Colonic mucosa (tissue), 4 donors: ENCODE measurements at regions not wholly inside any gene's neighbourhood (a gene's known extent, or its start where the extent isn't known, plus 50 kb on each side); places are given as distances from the start of the nearest gene placed in this dataset.

Experiments used
- DNase-seq: peaks from one replicate; pipeline ENCODE4 v3.0.0-alpha.2; 2020
- H3K27ac ChIP-seq: fragments of 200-600 bp; one replicate; pipeline ENCODE4 v1.8.0; 2021
- H3K27me3 ChIP-seq: fragments of 200-600 bp; one replicate; pipeline ENCODE4 v1.8.0; 2021
- H3K36me3 ChIP-seq: fragments of 200-600 bp; one replicate; pipeline ENCODE4 v1.8.0; 2021
- H3K4me1 ChIP-seq: fragments of 200-600 bp; one replicate; pipeline ENCODE4 v1.8.0; 2021; ENCODE audit warnings: mild to moderate bottlenecking
- H3K4me3 ChIP-seq: fragments of 200-600 bp; one replicate; pipeline ENCODE4 v1.8.0; 2021
- H3K9ac ChIP-seq, 2 donors: one replicate each; pipeline ENCODE4 v1.7.0; 2013; ENCODE audit warnings: control low read depth in 2 of 2, low read depth in 2 of 2, low read length in 2 of 2
- H3K9me3 ChIP-seq: fragments of 200-600 bp; one replicate; pipeline ENCODE4 v1.8.0; 2021
- CTCF ChIP-seq: fragments of 200-600 bp; IDR thresholded peaks from one replicate; pipeline ENCODE4 v1.8.0; 2022; ENCODE audit warnings: antibody characterized with exemption, mild to moderate bottlenecking
- intact Hi-C: fragments of 100-400 bp; cut with DNase I; formaldehyde crosslinking; loops from one replicate; pipeline ENCODE4 v1.14.1; 2022
- donor health status: healthy.
- donor health status: DM: no; HTN: no; CAD: no.
- donor health status: DM: no; HTN: no; CAD: no.

GRCh38 chr7:121488111-121488650 is 92.1 kb upstream of the FAM3C start:
- Histone ChIP-seq H3K9me3 (no peaks in the 10 kb centered on the region), H3K9ac (no peak overlapping the region), H3K36me3 (no peaks in the 10 kb centered on the region), H3K27ac (no peak overlapping the region), H3K4me1 (no peaks in the 10 kb centered on the region), H3K4me3 (no peak overlapping the region), H3K27me3 (no peaks in the 10 kb centered on the region)
- TF ChIP-seq CTCF: no peak
- no peak for DNase-seq
- intact Hi-C loops: no loop called here

- Histone ChIP-seq H3K27me3 (no peaks in the 10 kb centered on the region), H3K4me1 (no peaks in the 10 kb centered on the region), H3K27ac (no peak overlapping the region), H3K4me3 (no peak overlapping the region), H3K9ac (no peak overlapping the region), H3K9me3 (no peaks in the 10 kb centered on the region), H3K36me3 (no peaks in the 10 kb centered on the region)
- no peak for DNase-seq
- intact Hi-C loops: no loop called here
- TF ChIP-seq CTCF: no peak
These were observed 90.5 kb upstream of the FAM3C start for GRCh38 chr7:121486590-121486989.

GRCh38 chr7:121485467-121486243 is 89.5 kb upstream of the FAM3C start:
- Histone ChIP-seq H3K27me3 (no peaks in the 10 kb centered on the region), H3K9ac (no peak overlapping the region), H3K4me1 (no peaks in the 10 kb centered on the region), H3K36me3 (no peaks in the 10 kb centered on the region), H3K4me3 (no peak overlapping the region), H3K9me3 (no peaks in the 10 kb centered on the region), H3K27ac (no peak overlapping the region)
- intact Hi-C loops: no loop called here
- no peak for DNase-seq
- no peak for TF ChIP-seq CTCF

GRCh38 chr7:121484089-121484763 is 88.1 kb upstream of the FAM3C start:
- intact Hi-C loops: no loop called here
- Histone ChIP-seq H3K27ac (no peak overlapping the region), H3K4me3 (no peak overlapping the region), H3K9me3 (no peaks in the 10 kb centered on the region), H3K36me3 (no peaks in the 10 kb centered on the region), H3K4me1 (no peaks in the 10 kb centered on the region), H3K9ac (no peak overlapping the region), H3K27me3 (no peaks in the 10 kb centered on the region)
- no peak for DNase-seq
- TF ChIP-seq CTCF: no peak

- no peaks in the 10 kb centered on the region for H3K36me3 ChIP-seq
- DNase-seq: no peak
- no peak for TF ChIP-seq CTCF
- H3K4me3 ChIP-seq: no peak overlapping the region
- no peak overlapping the region for H3K9ac ChIP-seq
- H3K27me3 ChIP-seq: no peaks in the 10 kb centered on the region
- H3K4me1 ChIP-seq: no peaks in the 10 kb centered on the region
- no peak overlapping the region for H3K27ac ChIP-seq
- intact Hi-C loops: no loop called here
- no peaks in the 10 kb centered on the region for H3K9me3 ChIP-seq
These were observed 84.6 kb upstream of the FAM3C start for GRCh38 chr7:121480566-121481335.
